ENCODE measurements at regions not wholly inside any gene's neighbourhood (a gene's known extent, or its start where the extent isn't known, plus 50 kb on each side); places are given as distances from the start of the nearest gene placed in this dataset.

GRCh38 chr12:85616201-85616600 is 220.0 kb downstream of the RASSF9 start:
- TF ChIP-seq, protein P1, sequence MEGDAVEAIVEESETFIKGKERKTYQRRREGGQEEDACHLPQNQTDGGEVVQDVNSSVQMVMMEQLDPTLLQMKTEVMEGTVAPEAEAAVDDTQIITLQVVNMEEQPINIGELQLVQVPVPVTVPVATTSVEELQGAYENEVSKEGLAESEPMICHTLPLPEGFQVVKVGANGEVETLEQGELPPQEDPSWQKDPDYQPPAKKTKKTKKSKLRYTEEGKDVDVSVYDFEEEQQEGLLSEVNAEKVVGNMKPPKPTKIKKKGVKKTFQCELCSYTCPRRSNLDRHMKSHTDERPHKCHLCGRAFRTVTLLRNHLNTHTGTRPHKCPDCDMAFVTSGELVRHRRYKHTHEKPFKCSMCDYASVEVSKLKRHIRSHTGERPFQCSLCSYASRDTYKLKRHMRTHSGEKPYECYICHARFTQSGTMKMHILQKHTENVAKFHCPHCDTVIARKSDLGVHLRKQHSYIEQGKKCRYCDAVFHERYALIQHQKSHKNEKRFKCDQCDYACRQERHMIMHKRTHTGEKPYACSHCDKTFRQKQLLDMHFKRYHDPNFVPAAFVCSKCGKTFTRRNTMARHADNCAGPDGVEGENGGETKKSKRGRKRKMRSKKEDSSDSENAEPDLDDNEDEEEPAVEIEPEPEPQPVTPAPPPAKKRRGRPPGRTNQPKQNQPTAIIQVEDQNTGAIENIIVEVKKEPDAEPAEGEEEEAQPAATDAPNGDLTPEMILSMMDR (IDR thresholded peaks at IDR 0.05; ENCODE audit: control extremely low read depth in 1 of 3, insufficient read depth in 1 of 3, low read depth in 1 of 3, low read length in 3 of 3) = no peak
- TF ChIP-seq ATF2 (IDR thresholded peaks at IDR 0.05; ENCODE audit: low read length) (no peak), JUN (IDR thresholded peaks at IDR 0.05; ENCODE audit: low read depth, low read length) (no peak), EP300 (IDR thresholded peaks at IDR 0.05; ENCODE audit: borderline replicate concordance in 1 of 2, low read depth in 2 of 2, low read length in 2 of 2) (no peak), EGR1 (IDR thresholded peaks at IDR 0.05; ENCODE audit: borderline replicate concordance, low read depth, low read length) (no peak), JUND (IDR thresholded peaks at IDR 0.05; ENCODE audit: low read length) (no peak), EZH2 (IDR thresholded peaks at IDR 0.05; ENCODE audit: low read depth, low read length, severe bottlenecking) (no peak), BRCA1 (IDR thresholded peaks at IDR 0.05; ENCODE audit: low read depth, low read length) (no peak), HDAC6 (IDR thresholded peaks at IDR 0.05; ENCODE audit: low read depth, low read length) (no peak)
- TF ChIP-seq, protein P2, sequence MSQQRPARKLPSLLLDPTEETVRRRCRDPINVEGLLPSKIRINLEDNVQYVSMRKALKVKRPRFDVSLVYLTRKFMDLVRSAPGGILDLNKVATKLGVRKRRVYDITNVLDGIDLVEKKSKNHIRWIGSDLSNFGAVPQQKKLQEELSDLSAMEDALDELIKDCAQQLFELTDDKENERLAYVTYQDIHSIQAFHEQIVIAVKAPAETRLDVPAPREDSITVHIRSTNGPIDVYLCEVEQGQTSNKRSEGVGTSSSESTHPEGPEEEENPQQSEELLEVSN (IDR thresholded peaks at IDR 0.05) = no peak
- TF ChIP-seq, protein P3, sequence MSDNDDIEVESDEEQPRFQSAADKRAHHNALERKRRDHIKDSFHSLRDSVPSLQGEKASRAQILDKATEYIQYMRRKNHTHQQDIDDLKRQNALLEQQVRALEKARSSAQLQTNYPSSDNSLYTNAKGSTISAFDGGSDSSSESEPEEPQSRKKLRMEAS (IDR thresholded peaks at IDR 0.05) = no peak
